UCSD-AML1 (cell line): ENCODE measurements at regions not wholly inside any gene's neighbourhood (a gene's known extent, or its start where the extent isn't known, plus 50 kb on each side); places are given as distances from the start of the nearest gene placed in this dataset.

ENCODE experiments used
- DNase-seq: peaks from one replicate; lab custom pipeline; 2025; ENCODE audit not compliant: unreplicated experiment; lab: John Stamatoyannopoulos, UW

DNA sequence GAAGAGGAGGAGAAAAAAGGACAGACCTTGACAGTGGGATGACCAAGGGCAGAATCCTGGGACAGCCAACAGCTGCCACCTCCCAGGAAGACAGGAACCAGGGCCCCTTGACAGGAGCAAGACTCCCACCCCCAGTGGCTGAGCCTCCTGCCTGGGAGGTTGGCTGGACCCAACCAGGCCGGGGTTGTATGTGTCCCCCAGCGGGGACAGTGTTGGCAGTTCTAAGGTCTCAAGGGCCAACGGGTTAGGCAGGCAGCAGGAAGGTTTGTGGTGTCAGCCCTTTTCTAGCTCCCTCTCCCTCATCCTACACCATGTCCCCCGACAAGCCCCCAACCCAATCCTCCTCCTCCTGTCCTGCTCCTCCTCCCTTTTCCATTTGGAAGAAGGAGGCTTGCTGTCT lies 126.2 kb downstream of the MRM1 start:
- no peak for DNase-seq

DNA sequence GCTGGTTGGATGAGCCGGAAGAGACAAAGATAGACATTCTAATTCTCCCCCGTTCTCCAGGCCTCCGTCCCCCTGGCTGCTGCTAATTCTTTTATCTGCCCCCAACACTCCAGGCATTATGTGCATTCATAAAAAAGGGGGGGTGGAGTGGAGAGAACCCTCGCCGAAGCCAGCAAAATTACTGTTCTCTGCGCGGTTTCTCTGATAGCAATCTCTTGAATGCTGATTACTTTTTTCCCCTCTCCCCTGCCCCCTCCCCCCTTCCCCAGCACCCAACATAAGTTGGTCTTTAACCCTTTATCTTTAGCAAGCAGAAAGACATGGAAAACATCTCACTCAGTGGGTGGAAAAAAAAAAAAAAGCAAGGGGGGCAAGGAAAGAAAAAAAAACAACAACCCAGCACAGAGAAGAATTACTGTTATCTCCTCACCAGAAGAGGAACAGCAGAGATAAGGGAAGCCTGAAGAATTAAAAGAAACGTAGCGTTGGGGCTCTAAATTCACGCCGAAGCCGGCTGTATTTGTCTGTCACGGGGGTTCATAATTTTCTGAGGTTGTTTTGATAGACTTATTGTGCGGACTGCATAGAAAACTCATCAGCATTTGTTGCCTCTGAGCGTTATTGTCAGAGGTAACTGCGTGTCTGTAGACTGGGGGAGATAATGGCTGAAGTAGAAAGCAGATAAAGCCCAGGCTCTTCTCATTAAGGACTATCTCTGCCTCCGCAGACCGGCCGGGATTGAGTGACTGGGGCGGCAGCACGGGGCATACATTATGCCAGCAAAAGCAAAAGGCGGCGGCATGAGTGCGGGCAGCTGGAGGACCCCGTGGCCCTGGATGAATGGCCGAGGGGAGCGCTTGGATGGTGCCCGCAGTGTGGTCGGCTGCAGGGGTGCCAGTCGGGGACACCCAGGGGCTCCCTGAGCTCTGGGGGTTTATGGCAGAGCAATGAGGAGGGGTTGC lies 126.9 kb downstream of the MRM1 start:
- DNase-seq: peak; percentile 22

DNA sequence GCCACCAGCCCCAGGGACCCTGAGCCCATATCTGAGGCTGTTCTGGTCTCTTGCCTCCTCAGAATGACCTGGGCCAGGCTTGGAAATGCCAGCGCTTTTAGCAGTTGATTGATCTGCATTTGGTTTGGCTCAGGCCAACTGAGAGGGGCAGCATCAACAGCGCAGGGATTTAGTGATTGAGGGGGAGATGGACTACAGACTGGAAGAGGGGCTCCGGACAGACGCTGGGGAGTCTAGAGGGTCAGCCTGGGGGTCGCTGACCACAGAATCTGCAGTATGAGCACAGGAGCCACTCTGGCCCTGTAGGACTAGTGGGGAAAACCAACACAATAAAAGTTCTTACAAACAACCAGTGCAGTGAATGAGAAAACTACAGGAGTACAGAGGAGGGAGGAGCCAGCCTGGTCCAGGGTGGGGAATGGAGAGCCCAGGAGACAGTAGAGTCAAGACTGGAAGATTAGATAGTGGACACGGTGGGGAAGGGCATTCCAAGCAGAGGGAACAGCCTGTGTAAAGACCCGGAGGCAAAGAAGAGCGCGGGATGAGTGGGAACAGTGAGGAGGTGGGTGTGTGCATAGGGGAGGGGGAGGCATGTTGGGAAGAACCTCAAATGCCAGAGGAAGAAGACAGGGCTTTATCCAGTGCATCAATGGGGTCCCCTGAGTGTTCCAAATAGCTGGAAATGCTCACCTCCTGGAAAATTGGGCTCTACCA lies 128.9 kb downstream of the MRM1 start:
- no peak for DNase-seq

DNA sequence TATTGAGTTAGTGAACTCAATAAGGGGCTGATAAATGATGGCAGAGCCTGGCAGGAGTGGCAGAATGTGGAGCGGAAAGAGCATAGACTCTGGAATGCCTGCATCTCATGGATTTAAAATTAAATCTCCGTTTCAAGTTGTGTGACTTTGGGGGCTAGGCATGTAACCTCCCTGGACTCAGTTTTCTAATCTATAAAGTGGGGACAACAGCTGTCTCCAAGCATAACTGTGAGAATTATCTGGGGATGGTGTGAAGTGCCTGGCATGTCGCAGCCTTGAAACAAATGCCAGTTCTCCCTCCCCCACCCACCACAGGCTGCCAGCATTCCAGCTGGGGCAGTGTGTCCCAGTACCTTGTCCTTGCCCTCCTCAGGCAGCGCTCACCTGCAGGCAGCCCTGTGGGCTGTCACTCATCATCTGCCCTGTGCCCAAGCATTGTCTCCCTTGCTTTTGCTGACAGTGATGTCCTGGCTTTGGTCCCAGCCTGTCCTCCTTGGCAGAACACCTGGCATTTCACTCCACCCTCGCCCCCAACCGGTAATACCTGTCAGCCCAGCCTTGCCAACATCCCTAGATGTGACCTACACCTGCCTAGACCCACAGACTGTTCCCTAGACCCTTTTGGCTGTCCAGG lies 129.6 kb downstream of the MRM1 start:
- no peak for DNase-seq

DNA sequence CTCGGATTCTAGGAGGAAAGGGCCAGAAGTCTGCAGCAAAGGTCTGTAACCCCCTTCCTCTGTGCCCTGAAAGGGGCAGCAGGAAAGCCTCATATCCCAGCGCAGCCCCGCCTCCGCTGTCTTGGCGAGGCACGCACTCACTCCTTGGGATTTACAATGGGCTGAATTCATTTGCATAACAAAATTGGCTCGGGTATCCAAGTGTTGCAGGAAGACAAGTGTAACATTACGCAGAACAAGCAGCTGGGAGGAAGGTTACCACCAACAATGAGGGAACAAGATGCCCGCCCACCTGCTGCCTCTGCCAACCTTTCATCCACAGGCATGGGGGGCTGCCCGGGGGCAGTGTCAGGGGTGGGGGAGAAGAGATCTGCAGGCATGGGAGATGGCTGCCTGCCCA lies 130.4 kb downstream of the MRM1 start:
- DNase-seq: no peak

DNA sequence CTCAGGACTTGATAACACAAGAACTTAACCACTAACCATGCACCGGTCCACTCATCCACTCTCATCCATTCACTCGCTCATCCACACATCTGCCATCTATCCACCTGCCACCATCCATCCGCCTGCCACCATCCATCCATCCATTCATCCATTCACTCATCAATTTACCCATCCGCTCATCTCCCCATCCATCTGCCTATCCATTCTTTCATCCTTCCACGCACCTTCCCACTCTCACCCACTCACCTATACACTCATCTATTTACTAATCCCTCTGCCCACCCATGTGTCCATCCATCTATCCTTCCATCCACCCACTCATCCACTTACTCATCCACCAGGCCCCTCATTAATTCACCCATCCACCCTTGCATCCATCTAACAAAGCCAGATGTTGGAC lies 131.0 kb downstream of the MRM1 start:
- DNase-seq: no peak

DNA sequence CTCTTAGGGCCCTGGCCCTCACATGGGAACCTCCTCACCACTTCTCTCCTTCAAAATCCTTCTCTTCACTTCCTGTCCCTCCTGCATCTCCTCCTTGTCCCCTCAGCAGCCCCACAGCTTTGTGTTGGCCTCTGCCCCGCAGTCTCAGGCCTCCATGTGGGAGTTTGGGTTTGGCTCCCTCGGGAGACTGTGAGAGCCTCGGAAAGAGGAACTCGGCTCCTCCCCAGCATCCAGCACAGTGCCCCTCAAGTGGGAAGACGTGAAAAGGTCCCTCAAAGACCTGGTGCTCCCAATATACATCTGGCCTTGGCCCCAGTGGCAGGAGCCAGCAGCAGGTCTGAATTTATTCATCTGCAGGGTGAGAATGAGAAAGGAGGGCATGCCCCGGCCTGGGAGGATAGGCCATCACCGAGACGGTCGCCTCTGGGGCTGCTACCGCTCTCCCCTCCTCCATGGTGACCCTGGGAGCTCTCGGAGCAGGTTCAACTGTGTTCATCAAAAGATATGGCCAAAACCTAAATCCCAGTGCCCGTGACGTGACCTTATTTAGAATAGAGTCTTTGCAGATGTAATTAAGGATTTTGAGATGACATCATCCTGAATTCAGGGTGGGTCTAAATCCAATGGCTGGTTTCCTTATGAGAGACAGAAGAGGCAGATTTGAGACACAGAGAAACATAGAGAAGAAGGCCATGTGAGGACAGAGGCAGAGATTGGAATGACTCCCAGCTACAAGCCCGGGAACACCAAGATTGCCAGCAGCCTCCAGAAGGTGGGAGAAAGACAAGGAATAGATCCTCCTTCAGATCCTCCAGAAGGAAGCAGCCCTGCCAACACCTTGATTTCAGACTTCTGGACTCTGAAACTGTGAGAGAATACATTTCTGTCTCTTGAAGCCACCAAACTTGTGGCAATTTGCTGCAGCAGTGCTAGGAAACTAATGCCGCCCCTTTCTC lies 135.1 kb downstream of the MRM1 start:
- DNase-seq: no peak

DNA sequence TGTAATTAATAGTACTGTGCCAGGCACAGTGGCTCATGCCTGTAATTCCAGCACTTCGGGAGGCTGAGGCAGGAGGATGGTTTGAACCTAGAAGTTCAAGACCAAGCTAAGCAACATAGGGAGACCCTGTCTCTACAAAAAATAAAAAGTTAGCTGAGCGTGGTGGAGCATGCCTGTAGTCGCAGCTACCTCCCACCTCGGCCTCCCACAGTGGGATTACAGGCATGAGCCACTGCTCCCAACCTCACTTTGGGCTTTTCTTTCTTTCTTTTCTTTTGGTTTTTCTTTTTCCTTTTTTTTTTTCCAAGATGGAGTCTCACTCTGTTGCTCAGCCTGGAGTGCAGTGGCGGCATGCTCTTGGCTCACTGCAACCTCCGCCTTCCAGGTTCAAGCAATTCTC lies 137.8 kb downstream of the MRM1 start:
- no peak for DNase-seq

DNA sequence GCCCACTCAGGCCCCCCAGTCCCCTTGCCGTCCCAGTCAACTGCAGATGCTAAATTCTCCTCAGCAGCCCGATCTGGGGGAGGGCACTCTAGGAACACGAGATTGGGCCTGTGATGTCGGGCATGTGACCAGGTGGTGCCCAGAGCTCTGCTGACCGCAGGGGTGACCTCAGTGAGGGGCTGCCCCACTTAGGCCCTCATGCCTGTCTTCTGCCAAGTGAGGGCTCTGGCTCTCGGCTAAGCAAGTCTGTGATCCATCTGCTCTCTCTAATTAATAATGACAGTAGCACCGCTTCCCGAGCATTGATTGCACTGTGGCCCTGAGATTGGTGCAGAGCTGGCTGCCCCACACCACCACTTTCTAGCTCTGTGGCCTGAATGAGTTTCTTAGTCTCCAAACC lies 138.8 kb downstream of the MRM1 start:
- no peak for DNase-seq

DNA sequence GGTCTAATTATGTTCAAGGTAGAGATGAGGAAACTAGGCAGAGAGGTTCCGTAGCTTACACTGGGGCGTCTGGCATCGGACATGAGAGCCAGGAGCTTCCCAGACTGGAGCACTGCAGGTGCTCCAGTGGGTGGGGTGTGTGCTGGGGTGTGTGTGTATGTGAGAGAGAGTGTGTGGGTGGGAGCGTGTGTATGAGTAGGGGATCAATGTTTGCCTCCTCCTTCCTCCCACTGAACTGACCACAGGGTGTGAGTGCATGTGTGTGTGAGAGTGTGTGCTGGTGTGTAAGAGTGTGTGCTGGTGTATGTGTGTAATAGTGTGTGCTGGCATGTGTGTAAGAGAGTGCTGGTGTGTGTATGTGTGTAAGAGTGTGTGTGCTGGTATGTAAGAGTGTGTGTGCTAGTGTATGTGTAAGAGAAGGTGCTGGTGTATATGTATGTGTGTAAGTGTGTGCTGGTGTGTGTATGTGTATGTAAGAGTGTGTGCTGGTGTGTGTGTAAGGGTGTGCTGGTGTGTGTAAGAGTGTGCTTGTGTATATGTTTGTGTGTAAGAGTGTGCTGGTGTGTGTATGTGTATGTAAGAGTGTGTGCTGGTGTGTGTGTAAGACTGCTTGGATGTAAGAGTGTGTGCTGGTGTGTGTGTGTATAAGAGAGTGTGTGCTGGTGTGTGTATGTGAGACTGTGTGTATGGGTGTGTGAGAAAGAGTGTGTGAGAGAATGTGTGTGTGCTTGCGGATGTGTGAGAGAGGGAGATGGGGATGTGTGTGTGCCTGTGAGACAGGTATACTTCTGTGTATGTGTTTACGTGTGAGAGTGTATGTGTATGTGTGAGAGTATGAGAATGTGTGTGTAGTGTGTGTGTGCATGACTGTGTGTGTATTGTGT lies 139.9 kb downstream of the MRM1 start:
- DNase-seq: no peak

DNA sequence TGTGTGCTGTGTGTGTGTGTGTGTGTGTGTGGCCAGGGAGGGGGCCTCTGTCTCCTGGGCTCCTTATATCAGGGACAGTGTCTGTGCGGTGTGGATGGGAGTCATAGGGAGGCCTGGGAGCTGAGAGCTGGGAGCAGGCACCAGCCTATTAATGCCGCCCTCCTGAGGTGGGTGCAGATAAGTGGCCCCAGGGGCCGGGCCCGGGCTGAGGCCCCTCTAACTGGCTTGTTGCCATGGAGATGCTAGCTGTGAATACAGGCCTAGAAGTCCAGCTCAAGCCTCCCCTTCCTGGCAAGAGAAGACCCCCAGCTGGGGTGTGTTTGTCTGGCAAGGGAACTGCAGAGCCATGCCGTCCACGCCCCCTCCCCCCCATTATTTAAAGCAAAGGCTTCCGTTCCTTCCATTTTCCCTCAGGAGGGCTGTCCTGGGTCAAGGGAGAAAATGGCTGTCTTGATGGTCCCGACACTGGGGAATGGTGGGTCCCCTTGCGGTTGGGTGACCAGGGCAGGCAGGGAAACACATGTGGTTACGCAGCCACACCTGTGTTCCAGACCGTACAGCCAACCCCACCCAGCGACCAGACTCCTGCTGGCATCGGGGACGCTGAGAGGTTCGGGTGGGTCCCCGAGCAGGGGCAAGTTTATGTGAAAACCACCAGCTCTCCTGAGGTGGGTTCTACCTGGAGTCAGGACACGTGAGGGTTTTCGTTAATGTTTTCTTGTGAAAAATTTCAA lies 141.1 kb downstream of the MRM1 start:
- DNase-seq: no peak

DNA sequence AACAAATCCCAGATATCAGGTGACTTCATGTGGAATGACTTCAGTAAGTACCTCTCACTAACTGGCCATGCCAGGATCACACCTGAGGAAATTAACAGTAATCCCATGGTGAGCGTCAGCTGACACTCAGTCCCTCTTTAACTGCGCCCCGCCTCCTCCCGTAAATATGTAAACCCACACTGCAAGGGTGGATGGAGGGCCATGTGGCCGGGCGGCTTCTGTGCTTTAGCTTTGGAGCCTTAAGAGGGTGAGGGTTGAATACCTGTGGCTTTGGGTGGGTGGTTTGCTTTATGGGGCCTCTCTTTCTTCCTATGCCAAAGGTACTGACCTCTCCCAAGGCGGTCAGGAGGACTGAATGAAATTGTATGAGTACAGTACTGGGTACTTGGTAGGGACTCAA lies 141.7 kb downstream of the MRM1 start:
- no peak for DNase-seq

DNA sequence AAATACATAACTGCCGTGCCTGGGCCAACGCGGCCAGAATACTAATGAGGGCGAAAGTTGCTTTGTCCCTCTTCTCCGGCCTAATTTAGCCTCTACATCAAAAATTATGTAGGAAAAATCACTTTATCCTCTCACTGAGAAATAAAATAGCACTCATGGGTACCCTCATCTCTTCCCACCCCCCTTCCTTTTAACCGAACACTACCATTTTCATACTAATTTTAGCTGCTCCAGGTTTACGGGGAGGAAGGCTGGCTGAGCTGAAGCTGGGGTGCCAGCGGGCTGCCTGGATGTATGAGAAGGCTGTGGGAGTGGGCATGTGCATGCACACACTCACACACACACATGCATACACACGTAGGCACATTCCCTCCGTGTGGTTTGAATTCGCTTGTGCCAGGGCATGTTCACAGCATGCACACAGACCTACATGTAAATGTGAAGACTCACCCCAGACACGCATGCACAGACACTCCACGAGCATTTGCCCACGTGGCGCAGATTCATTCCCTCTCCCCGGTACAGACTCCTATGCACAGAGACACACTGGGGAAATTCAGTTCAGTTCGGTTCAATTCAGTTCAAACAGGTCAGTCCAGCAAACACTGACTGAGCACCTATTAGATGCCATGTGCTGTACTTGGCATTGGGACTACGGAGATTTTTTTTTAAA lies 145.1 kb downstream of the MRM1 start:
- DNase-seq: no peak

DNA sequence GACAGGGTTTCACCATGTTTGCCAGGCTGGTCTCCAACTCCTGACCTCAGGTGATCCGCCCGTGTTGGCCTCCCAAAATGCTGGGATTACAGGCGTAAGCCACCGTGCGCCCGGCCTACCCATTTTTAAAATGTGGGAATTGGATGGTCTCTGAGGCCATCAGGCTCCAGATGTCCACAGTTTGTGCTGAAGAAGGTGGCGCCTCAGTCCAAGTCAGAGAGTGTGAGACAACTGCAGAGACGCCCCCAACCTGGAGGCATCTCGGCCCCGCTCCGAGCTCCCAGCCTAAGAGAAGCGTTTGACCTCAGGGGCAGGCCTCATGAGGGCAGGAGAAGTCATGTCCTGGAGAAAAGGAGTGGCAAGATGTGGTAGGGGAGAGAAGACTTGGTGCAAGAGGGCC lies 146.5 kb downstream of the MRM1 start:
- DNase-seq: no peak

DNA sequence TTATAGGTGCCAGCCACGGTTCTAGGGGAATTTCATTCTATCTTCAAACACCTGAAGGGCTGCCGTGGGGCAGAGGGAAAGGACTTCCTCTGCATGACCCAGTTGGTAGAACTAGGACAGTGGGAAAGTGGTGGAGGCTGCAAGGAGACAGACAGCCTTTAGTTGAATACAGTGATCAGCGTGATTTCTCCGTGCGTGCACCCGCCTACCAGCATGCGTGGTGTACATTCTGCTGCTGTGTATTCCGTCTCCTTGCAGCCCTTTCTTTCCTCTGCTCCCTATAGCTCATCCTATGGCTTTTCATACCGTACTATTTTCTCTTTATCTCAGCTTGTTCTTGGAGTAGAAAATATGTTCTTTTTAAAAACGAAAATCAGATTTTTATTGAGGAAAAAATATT lies 146.9 kb downstream of the MRM1 start:
- no peak for DNase-seq

DNA sequence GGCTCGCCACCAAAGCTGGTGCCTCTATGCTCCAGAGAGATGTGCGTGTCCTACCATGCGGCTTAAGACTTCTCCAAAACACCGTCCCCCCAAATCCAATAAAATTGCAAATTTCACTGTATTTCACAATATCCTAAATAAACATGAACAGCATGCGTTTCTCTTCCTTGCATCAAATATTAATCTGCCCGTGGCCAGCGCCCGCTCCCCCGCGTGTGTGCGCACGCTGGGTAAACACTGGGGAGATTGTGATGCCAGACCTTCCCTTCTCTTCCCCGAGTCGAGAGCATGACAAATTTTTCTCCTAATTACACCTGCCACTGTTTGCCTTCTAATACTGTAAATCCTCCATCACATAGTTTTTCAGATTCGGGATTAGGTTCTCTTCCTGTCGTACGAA lies 148.1 kb downstream of the MRM1 start:
- DNase-seq: no peak

DNA sequence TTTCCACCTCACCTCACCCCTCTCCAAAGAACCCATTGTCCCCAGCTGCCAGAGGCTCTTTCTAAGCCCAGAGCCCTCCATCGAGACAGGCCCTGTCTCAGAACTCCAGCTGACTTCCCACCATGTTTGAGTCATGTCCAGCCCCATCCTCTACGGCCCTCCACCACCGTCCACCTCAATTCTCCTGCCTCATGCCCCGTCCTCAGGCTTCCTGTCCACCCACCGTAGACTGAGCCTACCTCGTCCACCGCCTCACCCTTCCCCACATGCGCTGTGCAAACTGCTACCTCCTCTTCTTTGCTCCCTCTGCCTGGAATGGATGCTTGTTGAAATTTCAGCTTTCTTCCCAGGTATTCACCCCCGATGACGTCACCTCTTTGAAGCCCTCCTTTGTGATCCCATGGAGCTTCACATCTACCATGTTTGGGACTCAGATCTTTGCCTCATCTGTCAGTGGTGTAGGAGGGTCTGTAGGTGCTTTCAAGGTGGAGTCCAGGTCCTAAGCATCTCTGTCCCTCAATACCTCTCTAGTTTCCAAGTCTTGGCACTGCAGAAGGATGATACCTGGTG lies 149.0 kb downstream of the MRM1 start:
- DNase-seq: no peak
